ENCODE measurements at regions not wholly inside any gene's neighbourhood (a gene's known extent, or its start where the extent isn't known, plus 50 kb on each side); places are given as distances from the start of the nearest gene placed in this dataset.

GRCh38 chr2:126750506-126750905 lies 94.5 kb downstream of the GYPC start:
- no peak overlapping the region for H2AFZ ChIP-seq (replicated peaks)
- no peaks in the 10 kb centered on the region for H3K4me1 Mint-ChIP-seq

GRCh38 chr2:126751477-126751876 lies 95.5 kb downstream of the GYPC start:
- Mint-ChIP-seq H3K4me1 (no peaks in the 10 kb centered on the region), H3K27me3 (ENCODE audit: insufficient read depth, low read depth) (peaks cover 3% of the 10 kb centered on the region)
- no peak for DNase-seq (ENCODE audit: low spot score)

More at GRCh38 chr2:126750506-126750905, 94.5 kb downstream of the GYPC start:
- Histone ChIP-seq H3K4me2 (no peak overlapping the region), H3F3A (ENCODE audit: low read depth) (no peaks in the 10 kb centered on the region), H3K9me3 (ENCODE audit: low read depth) (no peaks in the 10 kb centered on the region), H3K9ac (no peak overlapping the region), H3K4me1 (no peaks in the 10 kb centered on the region), H4K20me1 (ENCODE audit: low read depth) (no peaks in the 10 kb centered on the region), H3K27ac (no peak overlapping the region), H3K27me3 (no peaks in the 10 kb centered on the region), H3K4me3 (no peak overlapping the region), H3K79me2 (ENCODE audit: low read depth) (no peaks in the 10 kb centered on the region), H3K36me3 (no peaks in the 10 kb centered on the region)
- DNase-seq (ENCODE audit: low spot score): no peak
- peaks cover 3% of the 10 kb centered on the region for H3K27me3 Mint-ChIP-seq (ENCODE audit: insufficient read depth, low read depth)
- no peaks in the 10 kb centered on the region for H3K9me3 Mint-ChIP-seq
- no peaks in the 10 kb centered on the region for H3K36me3 Mint-ChIP-seq
- H3K27ac Mint-ChIP-seq: no peak overlapping the region
- TF ChIP-seq EZH2 (IDR thresholded peaks at IDR 0.05) (no peak), EZH2phosphoT487 (IDR thresholded peaks at IDR 0.05) (no peak), CTCF (IDR thresholded peaks at IDR 0.05) (no peak)
- H3K4me3 Mint-ChIP-seq: no peak overlapping the region

GRCh38 chr2:126752876-126753275 lies 96.9 kb downstream of the GYPC start:
- Histone ChIP-seq H3K27me3 (no peaks in the 10 kb centered on the region), H3K9ac (no peak overlapping the region), H3F3A (ENCODE audit: low read depth) (no peaks in the 10 kb centered on the region), H2AFZ (replicated peaks) (no peak overlapping the region), H3K27ac (no peak overlapping the region), H3K9me3 (ENCODE audit: low read depth) (no peaks in the 10 kb centered on the region), H3K79me2 (ENCODE audit: low read depth) (no peaks in the 10 kb centered on the region), H4K20me1 (ENCODE audit: low read depth) (no peaks in the 10 kb centered on the region), H3K36me3 (no peaks in the 10 kb centered on the region), H3K4me1 (no peaks in the 10 kb centered on the region), H3K4me3 (no peak overlapping the region), H3K4me2 (no peak overlapping the region)
- H3K9me3 Mint-ChIP-seq: peaks cover 2% of the 10 kb centered on the region
- H3K4me1 Mint-ChIP-seq: no peaks in the 10 kb centered on the region
- peak overlapping the region; percentile 46 for H3K27ac Mint-ChIP-seq
- TF ChIP-seq EZH2phosphoT487 (IDR thresholded peaks at IDR 0.05): no peak
- TF ChIP-seq EZH2 (IDR thresholded peaks at IDR 0.05): no peak
- no peak for TF ChIP-seq CTCF (IDR thresholded peaks at IDR 0.05)
- DNase-seq (ENCODE audit: low spot score): no peak
- H3K36me3 Mint-ChIP-seq: no peaks in the 10 kb centered on the region
- H3K27me3 Mint-ChIP-seq (ENCODE audit: insufficient read depth, low read depth): peaks cover 3% of the 10 kb centered on the region
- H3K4me3 Mint-ChIP-seq: no peak overlapping the region

More at GRCh38 chr2:126751477-126751876, 95.5 kb downstream of the GYPC start:
- Histone ChIP-seq H3K36me3 (no peaks in the 10 kb centered on the region), H3K9me3 (ENCODE audit: low read depth) (no peaks in the 10 kb centered on the region), H3K9ac (no peak overlapping the region), H3F3A (ENCODE audit: low read depth) (no peaks in the 10 kb centered on the region), H3K79me2 (ENCODE audit: low read depth) (no peaks in the 10 kb centered on the region), H2AFZ (replicated peaks) (no peak overlapping the region), H3K27ac (no peak overlapping the region), H3K4me3 (no peak overlapping the region), H3K4me1 (no peaks in the 10 kb centered on the region), H4K20me1 (ENCODE audit: low read depth) (no peaks in the 10 kb centered on the region), H3K4me2 (no peak overlapping the region), H3K27me3 (no peaks in the 10 kb centered on the region)
- Mint-ChIP-seq H3K36me3 (no peaks in the 10 kb centered on the region), H3K27ac (peak overlapping the region; percentile 49), H3K9me3 (peaks cover 2% of the 10 kb centered on the region), H3K4me3 (no peak overlapping the region)
- no peak for TF ChIP-seq CTCF (IDR thresholded peaks at IDR 0.05)
- TF ChIP-seq EZH2phosphoT487 (IDR thresholded peaks at IDR 0.05): no peak
- TF ChIP-seq EZH2 (IDR thresholded peaks at IDR 0.05): no peak
